ENCODE measurements at regions not wholly inside any gene's neighbourhood (a gene's known extent, or its start where the extent isn't known, plus 50 kb on each side); places are given as distances from the start of the nearest gene placed in this dataset.

GRCh38 chr7:48760528-48761265, 163.7 kb upstream of the CDC14C start:
- H3K4me3 ChIP-seq (replicated peaks in 1 of 2; ENCODE audit: low read depth in 2 of 2, low read length in 2 of 2), result no peak overlapping the region
- no peak for TF ChIP-seq CTCF (IDR thresholded peaks at IDR 0.05; ENCODE audit: low read depth, low read length)
- peak in 1 of 2 donors; percentile 3 for DNase-seq (ENCODE audit: low read depth in 2 of 2)

GRCh38 chr7:48780862-48781261, 143.5 kb upstream of the CDC14C start:
- H3K4me3 ChIP-seq (replicated peaks in 1 of 2; ENCODE audit: low read depth in 2 of 2, low read length in 2 of 2), result no peak overlapping the region
- no peak for TF ChIP-seq CTCF (IDR thresholded peaks at IDR 0.05; ENCODE audit: low read depth, low read length)
- DNase-seq (ENCODE audit: low read depth in 2 of 2), result no peak

- no peak for TF ChIP-seq CTCF (IDR thresholded peaks at IDR 0.05; ENCODE audit: low read depth, low read length)
- no peak for DNase-seq (ENCODE audit: low read depth in 2 of 2)
- no peak overlapping the region for H3K4me3 ChIP-seq (replicated peaks in 1 of 2; ENCODE audit: low read depth in 2 of 2, low read length in 2 of 2)
Observed at GRCh38 chr7:48781752-48782151, 142.6 kb upstream of the CDC14C start.

GRCh38 chr7:48782511-48782910, 141.8 kb upstream of the CDC14C start:
- no peak for TF ChIP-seq CTCF (IDR thresholded peaks at IDR 0.05; ENCODE audit: low read depth, low read length)
- DNase-seq (ENCODE audit: low read depth in 2 of 2), result no peak
- H3K4me3 ChIP-seq (replicated peaks in 1 of 2; ENCODE audit: low read depth in 2 of 2, low read length in 2 of 2), result no peak overlapping the region

- no peak overlapping the region for H3K4me3 ChIP-seq (replicated peaks in 1 of 2; ENCODE audit: low read depth in 2 of 2, low read length in 2 of 2)
- TF ChIP-seq CTCF (IDR thresholded peaks at IDR 0.05; ENCODE audit: low read depth, low read length), result no peak
- no peak for DNase-seq (ENCODE audit: low read depth in 2 of 2)
Observed at GRCh38 chr7:48786951-48787350, 137.4 kb upstream of the CDC14C start.

- no peak overlapping the region for H3K4me3 ChIP-seq (replicated peaks in 1 of 2; ENCODE audit: low read depth in 2 of 2, low read length in 2 of 2)
- no peak for TF ChIP-seq CTCF (IDR thresholded peaks at IDR 0.05; ENCODE audit: low read depth, low read length)
- no peak for DNase-seq (ENCODE audit: low read depth in 2 of 2)
Observed at GRCh38 chr7:48803250-48803649, 121.1 kb upstream of the CDC14C start.

GRCh38 chr7:48806731-48807130, 117.6 kb upstream of the CDC14C start:
- no peak overlapping the region for H3K4me3 ChIP-seq (replicated peaks in 1 of 2; ENCODE audit: low read depth in 2 of 2, low read length in 2 of 2)
- TF ChIP-seq CTCF (IDR thresholded peaks at IDR 0.05; ENCODE audit: low read depth, low read length), result no peak
- DNase-seq (ENCODE audit: low read depth in 2 of 2), result no peak
